Calu3 (cell line): ENCODE measurements at regions not wholly inside any gene's neighbourhood (a gene's known extent, or its start where the extent isn't known, plus 50 kb on each side); places are given as distances from the start of the nearest gene placed in this dataset.
"Not testable (repeated sequence)": the region's sequence is repeated elsewhere in the genome, so short reads cannot be mapped to it uniquely, and the experiment has no call there.

ENCODE experiments used
- BruUV-seq: library from RNA; stranded (reverse); fragments of 400-500 nt; replicated peaks from 2 replicates; lab custom pipeline; 2021; lab: Mats Ljungman, UMichigan
- CTCF ChIA-PET: fragments of 300-600 bp; sonication (Branson Sonifier 250); formaldehyde crosslinking; loops from one replicate; lab custom pipeline; 2022; ENCODE audit warnings: antibody characterized with exemption; lab: Charles Lee
- DNase-seq: peaks from one replicate; pipeline ENCODE4 v3.0.0; 2022
- H3K27ac Mint-ChIP-seq: one replicate; pipeline ENCODE4 v1.8.0; 2022; ENCODE audit warnings: mixed read lengths; ENCODE audit not compliant: unreplicated experiment
- H3K27me3 Mint-ChIP-seq: one replicate; pipeline ENCODE4 v1.8.0; 2022; ENCODE audit warnings: mixed read lengths; ENCODE audit not compliant: unreplicated experiment
- H3K36me3 Mint-ChIP-seq: one replicate; pipeline ENCODE4 v1.8.0; 2022; ENCODE audit warnings: mild to moderate bottlenecking, moderate library complexity, mixed read lengths; ENCODE audit not compliant: insufficient read depth, unreplicated experiment
- H3K4me1 Mint-ChIP-seq: one replicate; pipeline ENCODE4 v1.8.0; 2022; ENCODE audit warnings: mild to moderate bottlenecking, low read depth, mixed read lengths; ENCODE audit not compliant: unreplicated experiment
- H3K4me3 Mint-ChIP-seq: one replicate; pipeline ENCODE4 v1.8.0; 2022; ENCODE audit warnings: mild to moderate bottlenecking, low read depth, moderate library complexity, mixed read lengths; ENCODE audit not compliant: unreplicated experiment
- H3K9me3 Mint-ChIP-seq: one replicate; pipeline ENCODE4 v1.8.0; 2022; ENCODE audit warnings: low read depth, mixed read lengths; ENCODE audit not compliant: unreplicated experiment
- intact Hi-C: fragments of 100-400 bp; cut with micrococcal nuclease; formaldehyde crosslinking; loops from one replicate; pipeline ENCODE4 v1.10.0; 2022; ENCODE audit not compliant: unreplicated experiment
- TF ChIP-seq, protein P1 (sequence below): fragments of 200-600 bp; IDR thresholded peaks from one replicate; pipeline ENCODE4 v1.8.0; 2022; ENCODE audit warnings: antibody characterized with exemption; ENCODE audit not compliant: unreplicated experiment

DNA sequence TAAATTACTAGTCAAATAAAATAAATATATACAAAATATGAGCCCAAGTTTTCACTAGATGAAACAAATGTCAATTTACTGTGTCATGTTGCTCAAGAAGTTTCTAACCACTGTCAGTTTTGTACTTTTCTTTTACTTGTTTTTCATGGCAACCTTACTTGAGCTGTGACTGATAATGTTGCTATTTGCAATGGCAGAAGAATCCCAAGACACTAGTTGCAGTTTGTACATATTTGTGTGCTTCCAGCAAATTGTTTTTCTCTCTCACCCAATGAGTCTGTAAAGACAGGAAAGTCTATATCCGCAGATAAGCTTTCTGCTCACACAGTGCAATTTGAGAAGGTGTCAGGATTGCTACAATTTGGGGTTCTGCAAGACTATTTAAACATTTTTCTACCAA is 338.6 kb upstream of the PCSK5 start:
- Mint-ChIP-seq H3K27ac (no peak overlapping the region), H3K36me3 (no peaks in the 10 kb centered on the region), H3K4me1 (no peaks in the 10 kb centered on the region), H3K27me3 (peaks cover 31% of the 10 kb centered on the region), H3K9me3 (no peaks in the 10 kb centered on the region), H3K4me3 (no peak overlapping the region)
- intact Hi-C loops = no loop called here
- TF ChIP-seq, protein P1, sequence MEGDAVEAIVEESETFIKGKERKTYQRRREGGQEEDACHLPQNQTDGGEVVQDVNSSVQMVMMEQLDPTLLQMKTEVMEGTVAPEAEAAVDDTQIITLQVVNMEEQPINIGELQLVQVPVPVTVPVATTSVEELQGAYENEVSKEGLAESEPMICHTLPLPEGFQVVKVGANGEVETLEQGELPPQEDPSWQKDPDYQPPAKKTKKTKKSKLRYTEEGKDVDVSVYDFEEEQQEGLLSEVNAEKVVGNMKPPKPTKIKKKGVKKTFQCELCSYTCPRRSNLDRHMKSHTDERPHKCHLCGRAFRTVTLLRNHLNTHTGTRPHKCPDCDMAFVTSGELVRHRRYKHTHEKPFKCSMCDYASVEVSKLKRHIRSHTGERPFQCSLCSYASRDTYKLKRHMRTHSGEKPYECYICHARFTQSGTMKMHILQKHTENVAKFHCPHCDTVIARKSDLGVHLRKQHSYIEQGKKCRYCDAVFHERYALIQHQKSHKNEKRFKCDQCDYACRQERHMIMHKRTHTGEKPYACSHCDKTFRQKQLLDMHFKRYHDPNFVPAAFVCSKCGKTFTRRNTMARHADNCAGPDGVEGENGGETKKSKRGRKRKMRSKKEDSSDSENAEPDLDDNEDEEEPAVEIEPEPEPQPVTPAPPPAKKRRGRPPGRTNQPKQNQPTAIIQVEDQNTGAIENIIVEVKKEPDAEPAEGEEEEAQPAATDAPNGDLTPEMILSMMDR = no peak
- no TSS peak for BruUV-seq
- CTCF ChIA-PET = no interaction called here
- no peak for DNase-seq

DNA sequence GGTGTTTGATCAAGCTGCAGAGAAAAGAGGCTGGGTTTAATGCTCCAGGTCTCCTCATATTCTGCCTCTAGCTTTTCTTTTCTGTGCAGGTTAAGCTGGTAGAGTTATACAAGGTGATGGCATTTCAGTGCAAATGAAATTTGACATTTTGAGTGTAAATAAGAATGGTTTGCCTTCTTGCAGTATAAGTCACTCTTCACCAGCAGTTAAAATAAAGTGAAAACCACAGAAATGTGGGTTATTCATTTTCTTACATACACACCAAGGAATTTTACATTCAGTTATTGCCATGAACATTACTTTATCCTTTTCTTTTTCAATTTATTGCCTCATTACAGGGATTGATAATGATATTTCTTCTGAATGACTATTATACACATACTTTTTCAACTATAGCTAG is 337.5 kb upstream of the PCSK5 start:
- BruUV-seq = no TSS peak

DNA sequence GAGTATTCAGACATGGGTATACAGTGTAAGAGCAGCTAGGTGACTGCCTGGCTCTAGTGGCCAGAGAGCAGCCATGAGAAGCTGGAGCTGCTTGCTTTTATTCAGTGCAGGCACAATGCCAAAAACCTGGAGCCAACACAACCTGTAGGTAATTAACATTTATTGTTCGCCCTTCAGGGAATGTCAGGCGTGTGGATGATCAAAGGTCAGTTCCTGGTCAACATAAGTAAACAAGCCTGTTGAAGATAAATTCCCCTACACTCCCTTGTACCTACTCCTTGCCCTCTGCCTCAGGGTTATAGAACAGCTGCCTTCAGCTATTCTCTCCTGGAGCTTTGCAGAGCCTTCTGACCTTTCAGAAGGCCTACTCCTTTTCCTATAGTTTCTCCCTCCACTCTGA is 323.7 kb upstream of the PCSK5 start:
- intact Hi-C loops, H3K36me3 Mint-ChIP-seq, H3K27ac Mint-ChIP-seq, CTCF ChIA-PET, H3K4me3 Mint-ChIP-seq, H3K9me3 Mint-ChIP-seq, H3K4me1 Mint-ChIP-seq, DNase-seq, BruUV-seq: not testable (repeated sequence)
- peaks cover 37% of the 10 kb centered on the region for H3K27me3 Mint-ChIP-seq

More for the DNA sequence above, 337.5 kb upstream of the PCSK5 start:
- Mint-ChIP-seq H3K4me1 (no peaks in the 10 kb centered on the region), H3K4me3 (no peak overlapping the region), H3K36me3 (no peaks in the 10 kb centered on the region), H3K9me3 (no peaks in the 10 kb centered on the region), H3K27ac (no peak overlapping the region), H3K27me3 (peaks cover 24% of the 10 kb centered on the region)
- CTCF ChIA-PET = no interaction called here
- TF ChIP-seq, protein P1 = no peak
- DNase-seq = no peak
- intact Hi-C loops = no loop called here

DNA sequence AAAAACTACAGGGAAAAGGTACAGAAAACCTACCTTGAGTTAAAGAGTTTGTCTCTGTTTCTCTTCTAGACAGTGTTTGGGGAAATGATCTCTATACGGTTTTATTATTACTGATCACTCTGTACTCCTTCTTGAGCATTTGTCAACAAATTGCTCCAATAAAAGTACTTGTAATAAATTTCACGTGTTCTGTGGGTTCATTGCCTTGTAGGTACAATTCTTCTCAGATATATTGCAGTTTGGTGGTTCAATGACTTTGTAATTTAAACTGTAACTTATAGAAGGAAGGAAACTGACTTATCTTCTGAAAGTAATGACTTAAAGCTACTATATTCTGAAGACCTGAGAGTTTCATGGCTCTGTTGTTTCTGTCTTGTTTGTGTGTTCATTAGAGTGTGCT is 319.9 kb upstream of the PCSK5 start:
- peaks cover 2% of the 10 kb centered on the region for H3K9me3 Mint-ChIP-seq

DNA sequence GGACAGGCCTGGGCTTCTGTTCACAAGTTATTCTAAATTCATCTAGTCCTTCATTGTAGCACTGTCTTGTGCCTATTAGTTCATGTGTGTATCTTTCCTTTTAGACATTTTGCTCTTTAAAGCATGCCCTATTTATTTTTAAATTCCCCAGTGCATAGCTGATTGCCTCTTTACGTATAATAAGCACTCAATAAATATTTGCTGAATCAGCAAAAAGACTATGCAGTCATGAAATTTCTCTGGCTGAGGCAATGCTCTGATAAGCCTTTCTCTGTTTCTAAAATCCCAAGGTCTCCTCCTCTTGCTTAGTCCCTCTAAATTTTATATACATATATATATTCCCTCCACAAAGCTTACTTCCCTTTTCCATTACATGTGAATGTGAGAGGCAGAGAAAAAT is 315.9 kb upstream of the PCSK5 start:
- BruUV-seq = no TSS peak
- TF ChIP-seq, protein P1 = no peak
- Mint-ChIP-seq H3K4me3 (no peak overlapping the region), H3K36me3 (no peaks in the 10 kb centered on the region), H3K4me1 (no peaks in the 10 kb centered on the region), H3K27ac (no peak overlapping the region), H3K9me3 (peaks cover 2% of the 10 kb centered on the region), H3K27me3 (peaks cover 46% of the 10 kb centered on the region)
- intact Hi-C loops = no loop called here
- no peak for DNase-seq
- CTCF ChIA-PET = no interaction called here

More for the DNA sequence above, 319.9 kb upstream of the PCSK5 start:
- Mint-ChIP-seq H3K4me1 (no peaks in the 10 kb centered on the region), H3K27me3 (peaks cover 42% of the 10 kb centered on the region), H3K4me3 (no peak overlapping the region), H3K36me3 (no peaks in the 10 kb centered on the region), H3K27ac (no peak overlapping the region)
- CTCF ChIA-PET = no interaction called here
- TF ChIP-seq, protein P1 = no peak
- BruUV-seq = no TSS peak
- no peak for DNase-seq
- intact Hi-C loops = no loop called here
